ENCODE measurements at regions not wholly inside any gene's neighbourhood (a gene's known extent, or its start where the extent isn't known, plus 50 kb on each side); places are given as distances from the start of the nearest gene placed in this dataset.

DNA sequence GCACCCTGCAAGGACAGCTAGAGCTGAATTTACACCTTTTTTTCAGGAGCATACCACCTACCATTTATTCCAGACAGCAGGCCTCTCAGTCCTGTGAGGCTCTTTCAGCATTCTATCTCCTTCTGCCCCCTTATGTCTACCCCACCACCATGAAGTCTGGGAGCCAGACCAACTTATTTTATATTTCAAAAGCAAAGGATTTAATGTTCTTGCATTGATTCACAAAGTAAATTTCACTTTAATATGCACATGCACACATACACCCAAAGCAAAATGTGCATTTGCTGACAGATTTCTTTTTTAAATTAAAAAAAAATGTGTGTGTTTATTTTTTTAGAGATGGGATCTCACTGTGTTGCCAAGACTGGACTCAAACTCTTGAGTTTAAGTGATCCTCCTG, 264.2 kb upstream of the LRRC3B start (continued):
- TF ChIP-seq, protein P1, sequence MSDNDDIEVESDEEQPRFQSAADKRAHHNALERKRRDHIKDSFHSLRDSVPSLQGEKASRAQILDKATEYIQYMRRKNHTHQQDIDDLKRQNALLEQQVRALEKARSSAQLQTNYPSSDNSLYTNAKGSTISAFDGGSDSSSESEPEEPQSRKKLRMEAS (CRISPR knock-in tag; IDR thresholded peaks at IDR 0.05), result no peak
- TF ChIP-seq, protein P2, sequence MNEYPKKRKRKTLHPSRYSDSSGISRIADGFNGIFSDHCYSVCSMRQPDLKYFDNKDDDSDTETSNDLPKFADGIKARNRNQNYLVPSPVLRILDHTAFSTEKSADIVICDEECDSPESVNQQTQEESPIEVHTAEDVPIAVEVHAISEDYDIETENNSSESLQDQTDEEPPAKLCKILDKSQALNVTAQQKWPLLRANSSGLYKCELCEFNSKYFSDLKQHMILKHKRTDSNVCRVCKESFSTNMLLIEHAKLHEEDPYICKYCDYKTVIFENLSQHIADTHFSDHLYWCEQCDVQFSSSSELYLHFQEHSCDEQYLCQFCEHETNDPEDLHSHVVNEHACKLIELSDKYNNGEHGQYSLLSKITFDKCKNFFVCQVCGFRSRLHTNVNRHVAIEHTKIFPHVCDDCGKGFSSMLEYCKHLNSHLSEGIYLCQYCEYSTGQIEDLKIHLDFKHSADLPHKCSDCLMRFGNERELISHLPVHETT (CRISPR knock-in tag; conservative IDR thresholded peaks at IDR 0.05 in 1 of 2, IDR thresholded peaks at IDR 0.05 in 1 of 2), result no peak
- TF ChIP-seq MAZ (CRISPR knock-in tag; conservative IDR thresholded peaks at IDR 0.05 in 1 of 2, IDR thresholded peaks at IDR 0.05 in 1 of 2), result no peak
- TF ChIP-seq, protein P3, sequence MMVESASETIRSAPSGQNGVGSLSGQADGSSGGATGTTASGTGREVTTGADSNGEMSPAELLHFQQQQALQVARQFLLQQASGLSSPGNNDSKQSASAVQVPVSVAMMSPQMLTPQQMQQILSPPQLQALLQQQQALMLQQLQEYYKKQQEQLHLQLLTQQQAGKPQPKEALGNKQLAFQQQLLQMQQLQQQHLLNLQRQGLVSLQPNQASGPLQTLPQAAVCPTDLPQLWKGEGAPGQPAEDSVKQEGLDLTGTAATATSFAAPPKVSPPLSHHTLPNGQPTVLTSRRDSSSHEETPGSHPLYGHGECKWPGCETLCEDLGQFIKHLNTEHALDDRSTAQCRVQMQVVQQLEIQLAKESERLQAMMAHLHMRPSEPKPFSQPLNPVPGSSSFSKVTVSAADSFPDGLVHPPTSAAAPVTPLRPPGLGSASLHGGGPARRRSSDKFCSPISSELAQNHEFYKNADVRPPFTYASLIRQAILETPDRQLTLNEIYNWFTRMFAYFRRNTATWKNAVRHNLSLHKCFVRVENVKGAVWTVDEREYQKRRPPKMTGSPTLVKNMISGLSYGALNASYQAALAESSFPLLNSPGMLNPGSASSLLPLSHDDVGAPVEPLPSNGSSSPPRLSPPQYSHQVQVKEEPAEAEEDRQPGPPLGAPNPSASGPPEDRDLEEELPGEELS (CRISPR knock-in tag; IDR thresholded peaks at IDR 0.05; ENCODE audit: borderline replicate concordance), result no peak

DNA sequence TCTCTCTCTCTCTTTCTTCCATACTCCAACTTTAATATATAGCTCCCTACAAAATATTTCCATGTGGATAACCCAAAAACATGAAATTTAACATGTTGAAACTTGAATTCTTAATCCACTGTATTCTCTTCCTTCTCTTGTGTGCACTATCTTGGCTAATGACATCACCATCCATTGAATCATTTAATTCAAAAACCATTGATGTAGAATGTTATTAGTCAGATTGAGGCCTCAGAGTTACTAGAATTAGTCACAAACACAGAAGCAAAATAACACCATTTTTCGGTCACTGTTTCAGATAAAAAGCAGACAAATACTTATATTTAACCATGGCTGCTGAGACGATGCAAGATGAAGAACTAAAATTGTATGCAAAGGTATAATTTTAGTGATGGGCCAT, 256.9 kb upstream of the LRRC3B start:
- no peak overlapping the region for H3K27ac ChIP-seq (ENCODE audit: extremely low read depth, low read depth, low read length)
- intact Hi-C loops (cut with micrococcal nuclease), result no loop called here
- 3% methylated on average over 2 of the region's 2 CpGs for WGBS (ENCODE audit: insufficient coverage, low coverage, missing lambda C conversion rate)
- no peak overlapping the region for H2AFZ ChIP-seq (ENCODE audit: low read depth, low read length)
- TF ChIP-seq, protein P4, sequence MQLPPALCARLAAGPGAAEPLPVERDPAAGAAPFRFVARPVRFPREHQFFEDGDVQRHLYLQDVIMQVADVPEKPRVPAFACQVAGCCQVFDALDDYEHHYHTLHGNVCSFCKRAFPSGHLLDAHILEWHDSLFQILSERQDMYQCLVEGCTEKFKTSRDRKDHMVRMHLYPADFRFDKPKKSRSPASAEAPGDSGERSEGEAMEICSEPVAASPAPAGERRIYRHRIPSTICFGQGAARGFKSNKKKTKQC (CRISPR knock-in tag; IDR thresholded peaks at IDR 0.05), result no peak
- TF ChIP-seq, protein P5, sequence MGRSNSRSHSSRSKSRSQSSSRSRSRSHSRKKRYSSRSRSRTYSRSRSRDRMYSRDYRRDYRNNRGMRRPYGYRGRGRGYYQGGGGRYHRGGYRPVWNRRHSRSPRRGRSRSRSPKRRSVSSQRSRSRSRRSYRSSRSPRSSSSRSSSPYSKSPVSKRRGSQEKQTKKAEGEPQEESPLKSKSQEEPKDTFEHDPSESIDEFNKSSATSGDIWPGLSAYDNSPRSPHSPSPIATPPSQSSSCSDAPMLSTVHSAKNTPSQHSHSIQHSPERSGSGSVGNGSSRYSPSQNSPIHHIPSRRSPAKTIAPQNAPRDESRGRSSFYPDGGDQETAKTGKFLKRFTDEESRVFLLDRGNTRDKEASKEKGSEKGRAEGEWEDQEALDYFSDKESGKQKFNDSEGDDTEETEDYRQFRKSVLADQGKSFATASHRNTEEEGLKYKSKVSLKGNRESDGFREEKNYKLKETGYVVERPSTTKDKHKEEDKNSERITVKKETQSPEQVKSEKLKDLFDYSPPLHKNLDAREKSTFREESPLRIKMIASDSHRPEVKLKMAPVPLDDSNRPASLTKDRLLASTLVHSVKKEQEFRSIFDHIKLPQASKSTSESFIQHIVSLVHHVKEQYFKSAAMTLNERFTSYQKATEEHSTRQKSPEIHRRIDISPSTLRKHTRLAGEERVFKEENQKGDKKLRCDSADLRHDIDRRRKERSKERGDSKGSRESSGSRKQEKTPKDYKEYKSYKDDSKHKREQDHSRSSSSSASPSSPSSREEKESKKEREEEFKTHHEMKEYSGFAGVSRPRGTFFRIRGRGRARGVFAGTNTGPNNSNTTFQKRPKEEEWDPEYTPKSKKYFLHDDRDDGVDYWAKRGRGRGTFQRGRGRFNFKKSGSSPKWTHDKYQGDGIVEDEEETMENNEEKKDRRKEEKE (IDR thresholded peaks at IDR 0.05; ENCODE audit: borderline replicate concordance in 1 of 2, control insufficient read depth in 1 of 2, low read depth in 2 of 2, low read length in 1 of 2), result no peak
- no peaks in the 10 kb centered on the region for H3K79me2 ChIP-seq (ENCODE audit: control insufficient read depth, insufficient read depth, low read length)
- ChIA-PET POLR2A (no interaction called here), CTCF (ENCODE audit: low intra/inter-chr PET ratio) (interaction anchor here (0.6 kb wide), 1 partner anchor 39 kb away, joined by 3 read pairs; no protein-coding TSS in a partner anchor)
- no TSS peak for BruUV-seq (replicated peaks)
- DNase-seq (ENCODE audit: extremely low read depth in 1 of 4, low spot score in 3 of 4) (no peak), ATAC-seq (no peak), FAIRE-seq (no peak)
- H4K20me1 ChIP-seq (replicated peaks; ENCODE audit: control insufficient read depth, insufficient read depth, low read length), result no peaks in the 10 kb centered on the region
- H3K9me1 ChIP-seq (ENCODE audit: control insufficient read depth, insufficient read depth, low read length), result no peaks in the 10 kb centered on the region
- H3K4me3 ChIP-seq, result no peak overlapping the region
- no peaks in the 10 kb centered on the region for H3K4me1 ChIP-seq (replicated peaks in 1 of 2; ENCODE audit: control insufficient read depth in 2 of 2, insufficient read depth in 2 of 2, low read length in 2 of 2)
- no peak overlapping the region for H3K4me2 ChIP-seq (ENCODE audit: insufficient read depth, low read length)
- no peaks in the 10 kb centered on the region for H3K27me3 ChIP-seq (ENCODE audit: control insufficient read depth in 2 of 2, insufficient read depth in 2 of 2, low read length in 2 of 2)
- no peaks in the 10 kb centered on the region for H3K36me3 ChIP-seq (ENCODE audit: control insufficient read depth, insufficient read depth, low read length)
- in situ Hi-C loops (cut with MboI), result no loop called here
- H3K9ac ChIP-seq (ENCODE audit: insufficient read depth in 1 of 2, low read depth in 2 of 2, low read length in 2 of 2), result no peak overlapping the region
- H3K9me3 ChIP-seq (replicated peaks; ENCODE audit: control insufficient read depth, insufficient read depth, low read depth, low read length), result peaks cover 1% of the 10 kb centered on the region; the same call in 1 of the 2 replicates

Measured in K562 (cell line).